Stimulated activated CD4-positive, alpha-beta T cell treated with anti-CD3 and anti-CD28 coated beads, TNF-alpha, amount 100 ng/mL, for 24 hours (primary cell): ENCODE measurements at regions not wholly inside any gene's neighbourhood (a gene's known extent, or its start where the extent isn't known, plus 50 kb on each side); places are given as distances from the start of the nearest gene placed in this dataset.
"Not testable (repeated sequence)": the region's sequence is repeated elsewhere in the genome, so short reads cannot be mapped to it uniquely, and the experiment has no call there.

Experiments
- DNase-seq, 3 experiments: peaks; one replicate each; pipeline ENCODE4 v3.0.0-alpha.2; 2020; ENCODE audit warnings: low read depth in 3 of 3

- DNase-seq = no peak
These were observed 90.4 kb upstream of the RBMS1 start for GRCh38 chr2:160583813-160584537.

- no peak for DNase-seq
These were observed 91.4 kb upstream of the RBMS1 start for GRCh38 chr2:160584972-160585494.

- DNase-seq = no peak
These were observed 97.1 kb upstream of the RBMS1 start for GRCh38 chr2:160590664-160591063.

GRCh38 chr2:160592401-160592800 lies 98.8 kb upstream of the RBMS1 start:
- DNase-seq = no peak

GRCh38 chr2:160592993-160593392 lies 99.4 kb upstream of the RBMS1 start:
- DNase-seq = no peak

- no peak for DNase-seq
These were observed 102.8 kb upstream of the RBMS1 start for GRCh38 chr2:160596441-160596840.

- not testable (repeated sequence) for DNase-seq
These were observed 106.8 kb upstream of the RBMS1 start for GRCh38 chr2:160600437-160600836.

- no peak for DNase-seq
These were observed 108.5 kb upstream of the RBMS1 start for GRCh38 chr2:160602073-160602472.

GRCh38 chr2:160603771-160604510 lies 110.3 kb upstream of the RBMS1 start:
- no peak for DNase-seq

GRCh38 chr2:160606341-160606740 lies 112.7 kb upstream of the RBMS1 start:
- no peak for DNase-seq

GRCh38 chr2:160608599-160608998 lies 115.0 kb upstream of the RBMS1 start:
- DNase-seq = no peak

GRCh38 chr2:160609346-160609745 lies 115.7 kb upstream of the RBMS1 start:
- DNase-seq = no peak

GRCh38 chr2:160610041-160610440 lies 116.4 kb upstream of the RBMS1 start:
- DNase-seq = no peak

- no peak for DNase-seq
These were observed 118.8 kb upstream of the RBMS1 start for GRCh38 chr2:160612266-160612856.

GRCh38 chr2:160613466-160614153 lies 120.0 kb upstream of the RBMS1 start:
- no peak for DNase-seq

- no peak for DNase-seq
These were observed 120.8 kb upstream of the RBMS1 start for GRCh38 chr2:160614391-160614790.

- DNase-seq = no peak
These were observed 122.1 kb upstream of the RBMS1 start for GRCh38 chr2:160615706-160616105.

- no peak for DNase-seq
These were observed 122.5 kb upstream of the RBMS1 start for GRCh38 chr2:160616149-160616548.

- no peak for DNase-seq
These were observed 128.1 kb upstream of the RBMS1 start for GRCh38 chr2:160621748-160622147.

GRCh38 chr2:160628020-160628637 lies 134.5 kb upstream of the RBMS1 start:
- DNase-seq = not testable (repeated sequence)

GRCh38 chr2:160628811-160629210 lies 135.2 kb upstream of the RBMS1 start:
- DNase-seq = no peak
